ENCODE measurements at regions not wholly inside any gene's neighbourhood (a gene's known extent, or its start where the extent isn't known, plus 50 kb on each side); places are given as distances from the start of the nearest gene placed in this dataset.

GRCh38 chr7:10604128-10604527 is 369.5 kb upstream of the PHF14 start:
- no peaks in the 10 kb centered on the region for H3K27me3 Mint-ChIP-seq (ENCODE audit: insufficient read depth)
- no peak overlapping the region for H3K27ac ChIP-seq (ENCODE audit: low read depth, low read length)
- no peaks in the 10 kb centered on the region for H3K4me1 Mint-ChIP-seq
- no peaks in the 10 kb centered on the region for H3K4me1 ChIP-seq (ENCODE audit: control insufficient read depth, insufficient read depth, low read length)
- H3K9me3 ChIP-seq (ENCODE audit: control insufficient read depth, low read length): no peaks in the 10 kb centered on the region
- no peak overlapping the region for H3K4me3 ChIP-seq (ENCODE audit: low read length)
- no peak for DNase-seq
- no peaks in the 10 kb centered on the region for H3K36me3 ChIP-seq (ENCODE audit: control insufficient read depth, insufficient read depth, low read length)
- no peaks in the 10 kb centered on the region for H3K27me3 ChIP-seq (ENCODE audit: control insufficient read depth, insufficient read depth, low read length, poor library complexity, severe bottlenecking)
- no peak overlapping the region for H3K4me3 Mint-ChIP-seq
- H3K9me3 Mint-ChIP-seq: no peaks in the 10 kb centered on the region
- no peak overlapping the region for H3K27ac Mint-ChIP-seq
- no peak overlapping the region for H3K9ac ChIP-seq (ENCODE audit: extremely low read depth, low read length, poor library complexity, severe bottlenecking)
- no peak for TF ChIP-seq CTCF (conservative IDR thresholded peaks at IDR 0.05)
- no peaks in the 10 kb centered on the region for H3K36me3 Mint-ChIP-seq (ENCODE audit: low read depth)

- no peak for TF ChIP-seq CTCF (conservative IDR thresholded peaks at IDR 0.05)
- Mint-ChIP-seq H3K9me3 (peaks cover 5% of the 10 kb centered on the region), H3K27ac (no peak overlapping the region), H3K4me3 (no peak overlapping the region), H3K4me1 (no peaks in the 10 kb centered on the region), H3K27me3 (ENCODE audit: insufficient read depth) (no peaks in the 10 kb centered on the region), H3K36me3 (ENCODE audit: low read depth) (no peaks in the 10 kb centered on the region)
- Histone ChIP-seq H3K4me1 (ENCODE audit: control insufficient read depth, insufficient read depth, low read length) (no peaks in the 10 kb centered on the region), H3K9me3 (ENCODE audit: control insufficient read depth, low read length) (no peaks in the 10 kb centered on the region), H3K9ac (ENCODE audit: extremely low read depth, low read length, poor library complexity, severe bottlenecking) (no peak overlapping the region), H3K27me3 (ENCODE audit: control insufficient read depth, insufficient read depth, low read length, poor library complexity, severe bottlenecking) (no peaks in the 10 kb centered on the region), H3K27ac (ENCODE audit: low read depth, low read length) (no peak overlapping the region), H3K36me3 (ENCODE audit: control insufficient read depth, insufficient read depth, low read length) (no peaks in the 10 kb centered on the region), H3K4me3 (ENCODE audit: low read length) (no peak overlapping the region)
- no peak for DNase-seq
Observed at GRCh38 chr7:10612950-10613349, 360.7 kb upstream of the PHF14 start.

- H3K36me3 Mint-ChIP-seq (ENCODE audit: low read depth): no peaks in the 10 kb centered on the region
- H3K4me1 Mint-ChIP-seq: peaks cover 4% of the 10 kb centered on the region
- peaks cover 5% of the 10 kb centered on the region for H3K9me3 Mint-ChIP-seq
- TF ChIP-seq CTCF (conservative IDR thresholded peaks at IDR 0.05): no peak
- H3K27me3 ChIP-seq (ENCODE audit: control insufficient read depth, insufficient read depth, low read length, poor library complexity, severe bottlenecking): no peaks in the 10 kb centered on the region
- H3K4me3 ChIP-seq (ENCODE audit: low read length): no peak overlapping the region
- H3K27me3 Mint-ChIP-seq (ENCODE audit: insufficient read depth): no peaks in the 10 kb centered on the region
- no peaks in the 10 kb centered on the region for H3K4me1 ChIP-seq (ENCODE audit: control insufficient read depth, insufficient read depth, low read length)
- no peaks in the 10 kb centered on the region for H3K36me3 ChIP-seq (ENCODE audit: control insufficient read depth, insufficient read depth, low read length)
- no peak for DNase-seq
- H3K9ac ChIP-seq (ENCODE audit: extremely low read depth, low read length, poor library complexity, severe bottlenecking): no peak overlapping the region
- H3K27ac ChIP-seq (ENCODE audit: low read depth, low read length): peak overlapping the region; percentile 79
- no peaks in the 10 kb centered on the region for H3K9me3 ChIP-seq (ENCODE audit: control insufficient read depth, low read length)
- WGBS, 2 experiments (ENCODE audit: insufficient coverage in 1 of 2, insufficient read length in 1 of 2): 55 to 60% methylated on average over 1 to 3 of the region's 3 CpGs
- H3K27ac Mint-ChIP-seq: no peak overlapping the region
- no peak overlapping the region for H3K4me3 Mint-ChIP-seq
Observed at GRCh38 chr7:10618953-10619352, 354.7 kb upstream of the PHF14 start.
